Smooth muscle cell (in vitro differentiated cells): ENCODE measurements at regions not wholly inside any gene's neighbourhood (a gene's known extent, or its start where the extent isn't known, plus 50 kb on each side); places are given as distances from the start of the nearest gene placed in this dataset.
A peak's percentile ranks its signal among the peaks of the same experiment; 100 is the strongest.

Experiments
- DNase-seq: peaks from one replicate; lab custom pipeline; 2025; ENCODE audit not compliant: unreplicated experiment; lab: John Stamatoyannopoulos, UW
- H2AFZ ChIP-seq: fragments of 200-600 bp; sonication (generic); 2 replicates; pipeline ENCODE4 v1.6.0; 2016; ENCODE audit warnings: antibody characterized with exemption, low read depth, mild to moderate bottlenecking
- H3F3A ChIP-seq: fragments of 200-600 bp; sonication (generic); 2 replicates; pipeline ENCODE4 v1.6.0; 2017; ENCODE audit warnings: antibody characterized with exemption, low read depth
- H3K27ac ChIP-seq: fragments of 200-600 bp; sonication (generic); 2 replicates; pipeline ENCODE4 v1.5.1; 2016; ENCODE audit warnings: low read depth, mild to moderate bottlenecking
- H3K27me3 ChIP-seq: fragments of 200-600 bp; sonication (generic); 2 replicates; pipeline ENCODE4 v1.6.1; 2016; ENCODE audit warnings: low read depth, mild to moderate bottlenecking
- H3K36me3 ChIP-seq: fragments of 200-600 bp; sonication (generic); 2 replicates; pipeline ENCODE4 v1.5.1; 2016; ENCODE audit warnings: low read depth
- H3K4me1 ChIP-seq: fragments of 200-600 bp; sonication (generic); 2 replicates; pipeline ENCODE4 v1.5.1; 2016; ENCODE audit warnings: low read depth
- H3K4me2 ChIP-seq: fragments of 200-600 bp; sonication (generic); 2 replicates; pipeline ENCODE4 v1.6.0; 2016; ENCODE audit warnings: mild to moderate bottlenecking
- H3K4me3 ChIP-seq: fragments of 200-600 bp; sonication (generic); 2 replicates; pipeline ENCODE4 v1.5.1; 2016; ENCODE audit warnings: mild to moderate bottlenecking
- H3K79me2 ChIP-seq: fragments of 200-600 bp; sonication (generic); 2 replicates; pipeline ENCODE4 v1.6.0; 2016; ENCODE audit warnings: low read depth, mild to moderate bottlenecking
- H3K9ac ChIP-seq: fragments of 200-600 bp; sonication (generic); 2 replicates; pipeline ENCODE4 v1.6.0; 2016; ENCODE audit warnings: low read depth
- H3K9me3 ChIP-seq: fragments of 200-600 bp; sonication (generic); replicated peaks from 2 replicates; pipeline ENCODE4 v1.5.1; 2016; ENCODE audit warnings: low read depth
- H4K20me1 ChIP-seq: fragments of 200-600 bp; sonication (generic); 2 replicates; pipeline ENCODE4 v1.6.0; 2016; ENCODE audit warnings: low read depth
- CTCF ChIP-seq: fragments of 200-600 bp; sonication (generic); IDR thresholded peaks from 2 replicates; pipeline ENCODE4 v1.5.1; 2017; ENCODE audit warnings: borderline replicate concordance, mild to moderate bottlenecking, antibody characterized with exemption; ENCODE audit not compliant: insufficient read depth, poor library complexity, severe bottlenecking
- WGBS: methylation state at CpG from one replicate; pipeline ENCODE4 v1.1.7; 2016; ENCODE audit warnings: low lambda C conversion rate; 5-methylcytosine and 5-hydroxymethylcytosine counted together

- no peak for DNase-seq
- Histone ChIP-seq H4K20me1 (no peaks in the 10 kb centered on the region), H3K36me3 (no peaks in the 10 kb centered on the region), H3K4me3 (no peak overlapping the region), H2AFZ (peak overlapping the region; percentile 9), H3K79me2 (no peaks in the 10 kb centered on the region), H3K9ac (no peak overlapping the region), H3K27me3 (no peaks in the 10 kb centered on the region), H3F3A (peaks cover 3% of the 10 kb centered on the region), H3K9me3 (no peaks in the 10 kb centered on the region), H3K4me2 (no peak overlapping the region), H3K4me1 (peaks cover 6% of the 10 kb centered on the region), H3K27ac (no peak overlapping the region)
- WGBS = 60% methylated on average over 2 of the region's 2 CpGs
- TF ChIP-seq CTCF = no peak
Measured at GRCh38 chr18:56289381-56289780, 349.0 kb downstream of the TXNL1 start.

- H3F3A ChIP-seq = peaks cover 3% of the 10 kb centered on the region
- H3K27me3 ChIP-seq = no peaks in the 10 kb centered on the region
- H3K9me3 ChIP-seq = no peaks in the 10 kb centered on the region
- 22% methylated on average over 4 of the region's 4 CpGs for WGBS
- H3K9ac ChIP-seq = no peak overlapping the region
- peaks cover 6% of the 10 kb centered on the region for H3K4me1 ChIP-seq
- TF ChIP-seq CTCF = no peak
- H3K27ac ChIP-seq = peak overlapping the region; percentile 74
- peak overlapping the region; percentile 22 for H2AFZ ChIP-seq
- H3K4me2 ChIP-seq = peak overlapping the region; percentile 15
- no peaks in the 10 kb centered on the region for H4K20me1 ChIP-seq
- H3K36me3 ChIP-seq = no peaks in the 10 kb centered on the region
- no peak overlapping the region for H3K4me3 ChIP-seq
- H3K79me2 ChIP-seq = no peaks in the 10 kb centered on the region
- no peak for DNase-seq
Measured at GRCh38 chr18:56286775-56287325, 351.5 kb downstream of the TXNL1 start.

GRCh38 chr18:56285387-56286065 is 352.9 kb downstream of the TXNL1 start:
- no peak for TF ChIP-seq CTCF
- no peak for DNase-seq
- WGBS = 73% methylated on average over 9 of the region's 9 CpGs

GRCh38 chr18:56284319-56284718 is 354.1 kb downstream of the TXNL1 start:
- TF ChIP-seq CTCF = no peak
- Histone ChIP-seq H4K20me1 (no peaks in the 10 kb centered on the region), H3K27me3 (no peaks in the 10 kb centered on the region), H3K4me2 (peak overlapping the region; percentile 6), H3K79me2 (no peaks in the 10 kb centered on the region), H3F3A (peaks cover 3% of the 10 kb centered on the region), H3K27ac (no peak overlapping the region), H3K9me3 (no peaks in the 10 kb centered on the region), H2AFZ (no peak overlapping the region), H3K4me1 (peaks cover 6% of the 10 kb centered on the region), H3K9ac (no peak overlapping the region), H3K36me3 (no peaks in the 10 kb centered on the region), H3K4me3 (no peak overlapping the region)
- DNase-seq = no peak
- 88% methylated on average over 1 of the region's 1 CpG for WGBS

More at GRCh38 chr18:56285387-56286065, 352.9 kb downstream of the TXNL1 start:
- no peak overlapping the region for H3K4me3 ChIP-seq
- peaks cover 6% of the 10 kb centered on the region for H3K4me1 ChIP-seq
- no peaks in the 10 kb centered on the region for H3K36me3 ChIP-seq
- H3K27ac ChIP-seq = peak overlapping the region; percentile 74
- H3K27me3 ChIP-seq = no peaks in the 10 kb centered on the region
- H3K79me2 ChIP-seq = no peaks in the 10 kb centered on the region
- H2AFZ ChIP-seq = no peak overlapping the region
- peak overlapping the region; percentile 21 for H3K4me2 ChIP-seq
- peaks cover 3% of the 10 kb centered on the region for H3F3A ChIP-seq
- H3K9ac ChIP-seq = no peak overlapping the region
- H3K9me3 ChIP-seq = no peaks in the 10 kb centered on the region
- no peaks in the 10 kb centered on the region for H4K20me1 ChIP-seq
